ENCODE measurements at regions not wholly inside any gene's neighbourhood (a gene's known extent, or its start where the extent isn't known, plus 50 kb on each side); places are given as distances from the start of the nearest gene placed in this dataset.
"Not testable (repeated sequence)": the region's sequence is repeated elsewhere in the genome, so short reads cannot be mapped to it uniquely, and the experiment has no call there.

GRCh38 chrX:25503826-25504225, 488.1 kb upstream of the ARX start:
- no peak for DNase-seq (ENCODE audit: low read depth, low spot score)

GRCh38 chrX:25507801-25508200, 492.0 kb upstream of the ARX start:
- DNase-seq (ENCODE audit: low read depth, low spot score) = no peak

- DNase-seq (ENCODE audit: low read depth, low spot score) = peak; percentile 40
Observed at GRCh38 chrX:25519258-25519657, 503.5 kb upstream of the ARX start.

- not testable (repeated sequence) for DNase-seq (ENCODE audit: low read depth, low spot score)
Observed at GRCh38 chrX:25522443-25523010, 506.8 kb upstream of the ARX start.

GRCh38 chrX:25523574-25524540, 508.1 kb upstream of the ARX start:
- DNase-seq (ENCODE audit: low read depth, low spot score) = peak; percentile 52

- no peak for DNase-seq (ENCODE audit: low read depth, low spot score)
Observed at GRCh38 chrX:25527156-25527555, 511.4 kb upstream of the ARX start.

GRCh38 chrX:25527596-25527995, 511.8 kb upstream of the ARX start:
- DNase-seq (ENCODE audit: low read depth, low spot score) = no peak

GRCh38 chrX:25531096-25531495, 515.3 kb upstream of the ARX start:
- DNase-seq (ENCODE audit: low read depth, low spot score) = no peak

- no peak for DNase-seq (ENCODE audit: low read depth, low spot score)
Observed at GRCh38 chrX:25534091-25534490, 518.3 kb upstream of the ARX start.

GRCh38 chrX:25536307-25536970, 520.7 kb upstream of the ARX start:
- no peak for DNase-seq (ENCODE audit: low read depth, low spot score)

GRCh38 chrX:25537699-25538098, 521.9 kb upstream of the ARX start:
- DNase-seq (ENCODE audit: low read depth, low spot score) = no peak

GRCh38 chrX:25544641-25545040, 528.9 kb upstream of the ARX start:
- no peak for DNase-seq (ENCODE audit: low read depth, low spot score)

GRCh38 chrX:25548811-25549210, 533.0 kb upstream of the ARX start:
- no peak for DNase-seq (ENCODE audit: low read depth, low spot score)

GRCh38 chrX:25555521-25555920, 539.8 kb upstream of the ARX start:
- DNase-seq (ENCODE audit: low read depth, low spot score) = no peak

- no peak for DNase-seq (ENCODE audit: low read depth, low spot score)
Observed at GRCh38 chrX:25558137-25558536, 542.4 kb upstream of the ARX start.

- no peak for DNase-seq (ENCODE audit: low read depth, low spot score)
Observed at GRCh38 chrX:25561190-25561589, 545.4 kb upstream of the ARX start.

GRCh38 chrX:25573631-25574030, 557.9 kb upstream of the ARX start:
- DNase-seq (ENCODE audit: low read depth, low spot score) = no peak

GRCh38 chrX:25596921-25597320, 541.2 kb upstream of the MAGEB18 start:
- no peak for DNase-seq (ENCODE audit: low read depth, low spot score)

- DNase-seq (ENCODE audit: low read depth, low spot score) = no peak
Observed at GRCh38 chrX:25597551-25597950, 540.6 kb upstream of the MAGEB18 start.

GRCh38 chrX:25599061-25599460, 539.1 kb upstream of the MAGEB18 start:
- DNase-seq (ENCODE audit: low read depth, low spot score) = no peak

- no peak for DNase-seq (ENCODE audit: low read depth, low spot score)
Observed at GRCh38 chrX:25600776-25601175, 537.4 kb upstream of the MAGEB18 start.

- no peak for DNase-seq (ENCODE audit: low read depth, low spot score)
Observed at GRCh38 chrX:25601323-25601722, 536.8 kb upstream of the MAGEB18 start.

Data from pulmonary artery endothelial cell (primary cell).